ENCODE measurements at regions not wholly inside any gene's neighbourhood (a gene's known extent, or its start where the extent isn't known, plus 50 kb on each side); places are given as distances from the start of the nearest gene placed in this dataset.

GRCh38 chr19:31096062-31096830 lies 253.0 kb downstream of the TSHZ3 start:
- no peak for DNase-seq (ENCODE audit: low read depth in 4 of 4, low spot score in 1 of 4)

DNA sequence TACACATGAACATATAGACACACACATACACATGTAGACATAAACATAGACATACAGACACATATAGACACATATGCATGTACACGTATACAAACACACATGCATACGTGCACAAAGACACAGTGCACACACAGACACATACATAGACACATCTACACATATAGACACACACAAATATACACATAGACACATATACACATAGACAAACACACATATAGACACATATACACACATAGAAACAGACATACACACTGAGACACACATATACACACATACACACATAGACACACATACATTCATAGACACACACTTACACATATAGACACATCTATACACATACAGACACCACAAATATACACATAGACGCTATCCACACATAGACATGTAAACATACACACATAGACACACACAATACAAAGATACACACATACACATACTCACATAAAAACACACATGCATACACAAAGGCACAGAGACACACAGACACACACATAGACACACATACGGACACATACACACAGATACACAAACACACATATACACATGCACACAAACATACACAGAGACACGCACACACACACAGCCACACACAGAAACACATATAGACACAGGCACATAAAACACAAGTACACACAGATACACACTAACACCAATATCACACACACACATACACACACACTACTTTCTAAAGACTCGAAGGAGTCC lies 254.0 kb downstream of the TSHZ3 start:
- no peak for DNase-seq (ENCODE audit: low read depth in 4 of 4, low spot score in 1 of 4)

DNA sequence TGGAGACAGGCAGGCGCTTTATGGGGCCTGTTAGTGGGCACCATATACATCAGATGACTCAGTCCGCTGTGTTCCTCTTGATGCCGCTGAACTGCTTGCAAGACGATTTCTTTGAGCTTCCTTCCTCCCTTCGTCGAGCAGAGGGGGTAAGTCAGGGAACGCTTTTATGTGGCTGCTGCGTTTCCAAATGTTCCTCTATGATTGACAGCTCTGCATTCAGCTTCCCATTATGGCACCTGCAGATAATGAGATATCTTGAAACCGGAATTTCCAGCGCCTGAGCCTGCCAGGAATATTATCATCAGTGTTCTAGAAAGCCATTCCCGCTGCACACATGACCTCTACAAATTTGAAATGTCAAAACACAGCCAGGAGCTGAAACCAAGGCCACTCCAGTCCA lies 257.0 kb downstream of the TSHZ3 start:
- no peak for DNase-seq (ENCODE audit: low read depth in 4 of 4, low spot score in 1 of 4)

- no peak for DNase-seq (ENCODE audit: low read depth in 4 of 4, low spot score in 1 of 4)
Measured at GRCh38 chr19:31089681-31090080, 259.6 kb downstream of the TSHZ3 start.

DNA sequence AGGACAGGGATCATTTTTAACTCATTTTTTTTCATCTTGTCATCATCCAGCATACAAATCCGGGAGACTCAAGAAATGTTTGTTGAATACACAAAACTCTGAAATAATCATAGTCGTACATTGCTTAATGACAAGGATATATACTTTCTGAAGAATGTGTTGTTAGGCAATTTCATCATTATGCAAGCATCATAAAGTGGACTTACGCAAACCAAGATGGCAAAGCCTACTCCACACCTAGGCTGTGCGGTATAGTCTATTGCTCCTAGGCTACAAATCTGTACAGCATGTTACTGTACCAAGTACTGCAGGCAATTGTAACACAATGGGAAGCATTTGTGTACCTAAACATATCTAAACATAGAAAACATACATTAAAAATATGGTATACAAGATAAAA lies 264.1 kb downstream of the TSHZ3 start:
- DNase-seq (ENCODE audit: low read depth in 4 of 4, low spot score in 1 of 4), result no peak

- DNase-seq (ENCODE audit: low read depth in 4 of 4, low spot score in 1 of 4), result no peak
Measured at GRCh38 chr19:31083105-31083504, 266.1 kb downstream of the TSHZ3 start.

GRCh38 chr19:31075146-31075655 lies 274.0 kb downstream of the TSHZ3 start:
- DNase-seq (ENCODE audit: low read depth in 4 of 4, low spot score in 1 of 4), result no peak

DNA sequence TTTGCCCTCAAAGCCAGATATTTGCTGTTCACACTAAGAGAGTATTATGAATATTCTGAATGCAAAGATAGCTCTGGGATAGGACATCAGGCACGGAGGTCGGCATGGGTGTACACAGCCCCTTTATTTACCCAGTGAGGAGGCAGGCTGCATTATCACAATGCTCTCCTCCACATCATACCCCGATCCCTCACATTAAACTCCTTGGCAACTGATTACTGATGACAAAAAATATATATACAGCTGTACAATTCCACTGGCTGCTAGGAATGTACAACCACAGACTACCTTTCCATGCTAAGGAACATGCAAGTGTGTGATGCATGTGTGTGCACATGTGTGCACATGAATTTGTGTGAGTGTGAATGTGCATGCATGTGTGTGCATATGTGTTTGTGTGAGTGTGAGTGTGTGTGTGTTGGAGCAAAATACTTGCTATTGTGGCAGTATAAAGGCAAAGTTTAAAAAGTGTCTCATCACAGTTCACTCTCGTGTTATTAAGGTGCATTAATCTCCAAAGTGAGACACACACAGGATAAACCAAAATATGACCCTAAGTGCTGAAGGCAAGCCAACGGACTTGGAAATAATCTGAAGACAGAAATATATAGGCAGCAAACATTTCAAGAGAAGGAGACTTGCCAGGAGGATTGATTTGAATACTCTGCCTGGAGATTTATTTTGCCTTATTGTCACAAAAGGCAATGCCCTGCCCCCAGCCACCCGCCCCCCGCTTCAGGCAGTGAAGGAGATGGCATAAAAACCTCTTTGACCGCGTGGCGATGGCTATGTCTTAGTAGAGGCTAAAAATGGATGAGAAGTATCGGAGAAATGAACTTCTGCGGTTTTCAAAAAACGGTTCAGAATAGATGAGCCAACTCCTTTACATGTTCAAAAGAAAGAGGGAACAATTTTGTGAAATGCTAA lies 274.8 kb downstream of the TSHZ3 start:
- DNase-seq (ENCODE audit: low read depth in 4 of 4, low spot score in 1 of 4), result no peak

GRCh38 chr19:31073485-31074198 lies 275.6 kb downstream of the TSHZ3 start:
- DNase-seq (ENCODE audit: low read depth in 4 of 4, low spot score in 1 of 4), result no peak

- DNase-seq (ENCODE audit: low read depth in 4 of 4, low spot score in 1 of 4), result no peak
Measured at GRCh38 chr19:31072451-31072850, 276.8 kb downstream of the TSHZ3 start.

DNA sequence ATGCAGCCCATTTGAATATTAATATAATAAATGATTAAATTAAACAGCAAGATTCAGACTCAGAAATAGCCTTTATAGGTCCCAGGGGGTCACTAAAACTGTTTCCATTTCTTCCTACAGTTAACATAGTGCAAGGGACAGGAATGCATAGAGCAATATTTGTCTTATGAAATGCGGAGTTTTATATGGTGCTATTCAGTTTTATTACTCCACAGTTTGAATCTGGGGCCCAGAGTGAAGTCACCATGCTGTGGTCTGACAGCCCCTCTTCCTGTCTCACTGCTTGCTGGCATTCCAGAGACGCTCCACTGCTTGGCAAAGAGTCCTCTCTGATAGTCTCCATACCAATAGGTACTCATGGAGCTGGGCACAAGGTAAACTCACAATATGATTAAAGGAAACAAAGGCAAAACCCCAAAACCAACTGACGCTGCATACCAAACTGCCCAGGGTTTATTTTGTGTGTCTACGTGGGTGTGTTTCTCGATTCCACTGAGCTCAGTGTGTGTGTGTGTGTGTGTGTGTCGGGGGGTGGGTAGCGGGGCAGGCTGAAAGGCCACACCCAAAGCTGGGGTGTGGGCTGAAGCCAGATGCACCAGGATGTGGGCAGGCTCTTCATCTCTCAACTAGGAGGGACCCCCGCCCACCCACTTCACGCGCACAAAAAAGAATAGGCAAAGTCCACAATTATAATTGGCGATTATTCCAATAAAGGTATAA lies 277.9 kb downstream of the TSHZ3 start:
- DNase-seq (ENCODE audit: low read depth in 4 of 4, low spot score in 1 of 4), result no peak

GRCh38 chr19:31070146-31071065 lies 278.8 kb downstream of the TSHZ3 start:
- DNase-seq (ENCODE audit: low read depth in 4 of 4, low spot score in 1 of 4), result no peak

GRCh38 chr19:31068268-31068667 lies 281.0 kb downstream of the TSHZ3 start:
- no peak for DNase-seq (ENCODE audit: low read depth in 4 of 4, low spot score in 1 of 4)

DNA sequence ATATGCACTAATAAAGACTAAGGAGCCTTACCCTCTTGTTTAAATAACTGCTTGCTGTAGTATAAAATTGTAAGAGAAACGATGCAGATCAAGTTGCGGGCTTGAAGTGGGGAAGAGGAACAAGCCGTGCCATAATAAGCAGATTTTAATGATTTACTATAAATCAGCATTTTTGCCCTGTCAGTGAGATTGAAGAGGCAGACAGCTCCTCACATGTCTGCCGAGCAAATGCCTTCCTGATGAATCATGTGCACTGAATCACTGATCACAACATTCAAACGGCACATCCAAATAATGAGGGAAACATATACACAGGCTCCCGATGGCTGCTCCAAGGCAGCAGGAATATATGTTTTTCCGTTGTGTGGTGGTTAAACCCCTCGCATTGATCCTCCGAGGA lies 282.9 kb downstream of the TSHZ3 start:
- DNase-seq (ENCODE audit: low read depth in 4 of 4, low spot score in 1 of 4), result no peak

DNA sequence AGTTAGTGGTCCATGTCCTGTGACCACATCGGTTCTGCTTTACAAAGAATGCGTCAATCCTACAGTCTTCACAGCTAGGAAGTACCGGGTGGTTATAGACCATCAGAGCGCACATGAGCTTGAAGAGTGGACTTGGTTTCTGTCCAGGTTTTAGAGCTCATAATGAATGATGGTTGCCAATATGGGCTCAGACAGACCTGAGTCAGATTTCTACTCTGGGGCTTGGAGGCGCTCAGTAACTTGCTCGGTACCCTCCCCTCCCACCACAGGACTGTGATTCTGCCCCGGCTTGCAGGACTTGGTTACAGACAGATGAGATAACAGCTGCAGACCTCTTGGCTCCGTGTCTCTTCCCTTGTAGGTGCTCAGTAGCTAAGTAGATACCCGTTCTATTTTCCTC lies 284.7 kb downstream of the TSHZ3 start:
- no peak for DNase-seq (ENCODE audit: low read depth in 4 of 4, low spot score in 1 of 4)

GRCh38 chr19:31058676-31059340 lies 290.4 kb downstream of the TSHZ3 start:
- DNase-seq (ENCODE audit: low read depth in 4 of 4, low spot score in 1 of 4), result no peak

GRCh38 chr19:31057476-31057875 lies 291.8 kb downstream of the TSHZ3 start:
- no peak for DNase-seq (ENCODE audit: low read depth in 4 of 4, low spot score in 1 of 4)

DNA sequence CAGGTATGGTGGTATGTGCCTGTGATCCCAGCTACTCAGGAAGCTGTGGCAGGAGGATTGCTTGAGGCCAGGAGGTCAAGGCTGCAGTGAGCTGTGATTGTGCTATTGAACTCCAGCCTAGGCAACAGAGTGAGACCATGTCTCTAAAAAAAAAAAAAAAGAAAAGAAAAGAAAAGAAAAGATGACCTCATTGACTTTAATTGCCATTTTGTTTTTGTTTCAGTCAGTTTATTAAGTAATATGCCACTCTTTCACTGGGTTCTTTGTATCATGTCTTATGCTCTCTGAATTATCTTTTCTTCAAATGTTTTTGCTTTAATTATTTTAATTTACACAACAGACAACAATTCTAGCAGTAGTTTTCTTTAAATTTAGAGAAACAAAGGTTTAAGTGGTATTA lies 293.8 kb downstream of the TSHZ3 start:
- no peak for DNase-seq (ENCODE audit: low read depth in 4 of 4, low spot score in 1 of 4)

DNA sequence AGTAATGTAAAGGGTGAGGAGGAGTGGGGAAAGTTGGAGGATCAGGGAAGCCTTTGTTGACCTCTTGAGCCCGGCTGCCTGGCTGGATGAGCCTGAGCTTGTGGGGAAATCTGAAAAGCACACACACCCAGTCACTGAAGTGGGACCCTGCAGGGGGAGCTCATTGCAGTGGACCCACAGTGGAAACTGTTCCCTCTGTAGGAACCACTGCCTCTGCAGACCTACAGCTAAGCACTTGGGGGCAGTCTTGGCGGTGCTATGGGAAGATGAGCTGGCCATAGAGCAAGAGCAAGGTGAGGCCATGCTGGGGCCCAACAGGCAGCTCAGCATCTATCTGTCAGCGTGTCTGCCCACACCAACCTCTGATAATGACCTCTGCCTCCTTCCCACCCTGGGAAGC lies 294.8 kb downstream of the TSHZ3 start:
- peak in 3 of 4 experiments; percentile 4 to 16 (median 7) for DNase-seq (ENCODE audit: low read depth in 4 of 4, low spot score in 1 of 4)

Data from stimulated activated CD4-positive, alpha-beta T cell treated with anti-CD3 and anti-CD28 coated beads, Interleukin-1b, Interleukin-23, amount 100 ng/mL, for 24 hours (primary cell).